Hepatocyte (in vitro differentiated cells): ENCODE measurements at regions not wholly inside any gene's neighbourhood (a gene's known extent, or its start where the extent isn't known, plus 50 kb on each side); places are given as distances from the start of the nearest gene placed in this dataset.

Source experiments
- DNase-seq: peaks from one replicate; pipeline ENCODE4 v3.0.0-alpha.2; 2016; ENCODE audit warnings: low spot score
- H2AFZ ChIP-seq: fragments of 200-600 bp; sonication (generic); 2 replicates; pipeline ENCODE4 v1.6.0; 2016; ENCODE audit warnings: antibody characterized with exemption, mild to moderate bottlenecking
- H3K27ac ChIP-seq: fragments of 200-600 bp; sonication (generic); 2 replicates; pipeline ENCODE4 v1.5.1; 2016; ENCODE audit warnings: mild to moderate bottlenecking
- H3K27me3 ChIP-seq: fragments of 200-600 bp; sonication (generic); 2 replicates; pipeline ENCODE4 v1.6.1; 2016
- H3K36me3 ChIP-seq: fragments of 200-600 bp; sonication (generic); replicated peaks from 2 replicates; pipeline ENCODE4 v1.5.1; 2016; ENCODE audit warnings: low read depth; ENCODE audit not compliant: insufficient read depth
- H3K4me1 ChIP-seq: fragments of 200-600 bp; sonication (generic); 2 replicates; pipeline ENCODE4 v1.5.1; 2016; ENCODE audit warnings: mild to moderate bottlenecking, moderate library complexity; ENCODE audit not compliant: insufficient read depth
- H3K4me2 ChIP-seq: fragments of 200-600 bp; sonication (generic); 2 replicates; pipeline ENCODE4 v1.6.0; 2016
- H3K4me3 ChIP-seq: fragments of 200-600 bp; sonication (generic); 2 replicates; pipeline ENCODE4 v1.5.1; 2016; ENCODE audit warnings: mild to moderate bottlenecking
- H3K79me2 ChIP-seq: fragments of 200-600 bp; sonication (generic); 2 replicates; pipeline ENCODE4 v1.6.0; 2017; ENCODE audit warnings: mild to moderate bottlenecking
- H3K9me2 ChIP-seq: fragments of 200-600 bp; sonication (generic); replicated peaks from 2 replicates; pipeline ENCODE4 v1.6.0; 2017; ENCODE audit warnings: mild to moderate bottlenecking; ENCODE audit not compliant: insufficient read depth
- H3K9me3 ChIP-seq: fragments of 200-600 bp; sonication (generic); 2 replicates; pipeline ENCODE4 v1.5.1; 2016; ENCODE audit warnings: low read depth, mild to moderate bottlenecking
- H4K20me1 ChIP-seq: fragments of 200-600 bp; sonication (generic); 2 replicates; pipeline ENCODE4 v1.6.0; 2016; ENCODE audit warnings: mild to moderate bottlenecking; ENCODE audit not compliant: insufficient read depth, poor library complexity, severe bottlenecking
- CTCF ChIP-seq: fragments of 200-600 bp; sonication (generic); IDR thresholded peaks from 2 replicates; pipeline ENCODE4 v1.5.1; 2016; ENCODE audit warnings: antibody characterized with exemption, mild to moderate bottlenecking; ENCODE audit not compliant: poor library complexity
- EZH2 ChIP-seq: fragments of 200-600 bp; sonication (generic); IDR thresholded peaks from 2 replicates; pipeline ENCODE4 v1.6.1; 2016; ENCODE audit warnings: antibody characterized with exemption, mild to moderate bottlenecking, borderline replicate concordance
- EZH2phosphoT487 ChIP-seq: fragments of 200-600 bp; sonication (generic); IDR thresholded peaks from one replicate; pipeline ENCODE4 v1.6.1; 2018; ENCODE audit warnings: antibody characterized with exemption, mild to moderate bottlenecking, low read depth, moderate library complexity; ENCODE audit not compliant: unreplicated experiment, severe bottlenecking
- WGBS: methylation state at CpG from one replicate; pipeline ENCODE4 v1.1.6; 2016; ENCODE audit warnings: low lambda C conversion rate; ENCODE audit errors: missing lambda C conversion rate; 5-methylcytosine and 5-hydroxymethylcytosine counted together

- no peak for DNase-seq
- Histone ChIP-seq H3K36me3 (no peaks in the 10 kb centered on the region), H3K27me3 (no peaks in the 10 kb centered on the region), H3K9me2 (no peaks in the 10 kb centered on the region), H4K20me1 (no peaks in the 10 kb centered on the region), H3K4me2 (no peak overlapping the region), H3K79me2 (no peaks in the 10 kb centered on the region), H3K4me1 (no peaks in the 10 kb centered on the region), H3K27ac (no peak overlapping the region), H3K9me3 (no peaks in the 10 kb centered on the region), H3K4me3 (no peak overlapping the region), H2AFZ (no peak overlapping the region)
- TF ChIP-seq EZH2 (no peak), EZH2phosphoT487 (no peak), CTCF (no peak)
- WGBS, result 69% methylated on average over 2 of the region's 2 CpGs
Measured at GRCh38 chr5:123264394-123264793, 158.8 kb downstream of the CEP120 start.

GRCh38 chr5:123263859-123264258 is 159.3 kb downstream of the CEP120 start:
- no peaks in the 10 kb centered on the region for H3K9me3 ChIP-seq
- TF ChIP-seq EZH2phosphoT487, result no peak
- no peak for TF ChIP-seq CTCF
- TF ChIP-seq EZH2, result no peak
- H3K4me3 ChIP-seq, result no peak overlapping the region
- 68% methylated on average over 2 of the region's 2 CpGs for WGBS
- H2AFZ ChIP-seq, result no peak overlapping the region
- H3K4me2 ChIP-seq, result no peak overlapping the region
- no peaks in the 10 kb centered on the region for H3K27me3 ChIP-seq
- no peaks in the 10 kb centered on the region for H3K79me2 ChIP-seq
- H4K20me1 ChIP-seq, result no peaks in the 10 kb centered on the region
- no peaks in the 10 kb centered on the region for H3K9me2 ChIP-seq
- DNase-seq, result no peak
- no peak overlapping the region for H3K27ac ChIP-seq
- no peaks in the 10 kb centered on the region for H3K36me3 ChIP-seq
- no peaks in the 10 kb centered on the region for H3K4me1 ChIP-seq

GRCh38 chr5:123262216-123262823 is 160.9 kb downstream of the CEP120 start:
- Histone ChIP-seq H3K79me2 (no peaks in the 10 kb centered on the region), H3K27me3 (no peaks in the 10 kb centered on the region), H3K36me3 (no peaks in the 10 kb centered on the region), H3K27ac (no peak overlapping the region), H3K9me3 (no peaks in the 10 kb centered on the region), H4K20me1 (no peaks in the 10 kb centered on the region), H3K4me1 (no peaks in the 10 kb centered on the region), H3K9me2 (no peaks in the 10 kb centered on the region), H3K4me3 (no peak overlapping the region), H2AFZ (no peak overlapping the region), H3K4me2 (no peak overlapping the region)
- no peak for TF ChIP-seq CTCF
- TF ChIP-seq EZH2, result no peak
- TF ChIP-seq EZH2phosphoT487, result no peak
- no peak for DNase-seq
- 56% methylated on average over 7 of the region's 7 CpGs for WGBS

- Histone ChIP-seq H4K20me1 (no peaks in the 10 kb centered on the region), H3K27me3 (no peaks in the 10 kb centered on the region), H3K36me3 (no peaks in the 10 kb centered on the region), H3K9me3 (no peaks in the 10 kb centered on the region), H3K79me2 (no peaks in the 10 kb centered on the region), H3K9me2 (no peaks in the 10 kb centered on the region), H2AFZ (no peak overlapping the region), H3K27ac (no peak overlapping the region), H3K4me1 (no peaks in the 10 kb centered on the region), H3K4me3 (no peak overlapping the region), H3K4me2 (no peak overlapping the region)
- TF ChIP-seq EZH2phosphoT487 (no peak), EZH2 (no peak), CTCF (no peak)
- WGBS, result 87% methylated on average over 1 of the region's 1 CpG
- no peak for DNase-seq
Measured at GRCh38 chr5:123261752-123262151, 161.5 kb downstream of the CEP120 start.
